ENCODE measurements at regions not wholly inside any gene's neighbourhood (a gene's known extent, or its start where the extent isn't known, plus 50 kb on each side); places are given as distances from the start of the nearest gene placed in this dataset.
A peak's percentile ranks its signal among the peaks of the same experiment; 100 is the strongest.

- Histone ChIP-seq H3K4me1 (ENCODE audit: control insufficient read depth in 1 of 2, insufficient read depth in 2 of 2, low read length in 2 of 2) (peaks cover 2 to 11% of the 10 kb centered on the region in 2 experiments; a peak in 3 of 4 replicates), H3K36me3 (ENCODE audit: control insufficient read depth in 1 of 2, insufficient read depth in 2 of 2, low read length in 2 of 2) (no peaks in the 10 kb centered on the region), H2AFZ (ENCODE audit: low read depth, low read length, poor library complexity, severe bottlenecking) (no peak overlapping the region), H3K27ac (ENCODE audit: low read depth, low read length) (no peak overlapping the region), H3K9me3 (ENCODE audit: control insufficient read depth in 1 of 2, insufficient read depth in 1 of 2, low read depth in 1 of 2, low read length in 2 of 2) (no peaks in the 10 kb centered on the region), H3K9ac (ENCODE audit: low read length) (no peak overlapping the region), H3K79me2 (ENCODE audit: insufficient read depth, low read length) (no peaks in the 10 kb centered on the region), H3K27me3 (ENCODE audit: insufficient read depth, low read length) (no peaks in the 10 kb centered on the region), H3K4me3 (replicated peaks in 1 of 2; ENCODE audit: low read depth in 1 of 2, low read length in 2 of 2) (no peak overlapping the region), H3K9me2 (ENCODE audit: insufficient read depth) (no peaks in the 10 kb centered on the region), H4K20me1 (ENCODE audit: insufficient read depth) (no peaks in the 10 kb centered on the region), H3K4me2 (ENCODE audit: low read length) (peak overlapping the region; percentile 35)
- ATAC-seq, result peak; percentile 66
- ChIA-PET RAD21 (ENCODE audit: low non-redundant PET in 1 of 2, low total read pairs in 2 of 2, uncharacterized antibody in 2 of 2, unreplicated experiment in 2 of 2) (no interaction called here), CTCF (no interaction called here), POLR2A (no interaction called here)
- TF ChIP-seq SIN3A (IDR thresholded peaks at IDR 0.05; ENCODE audit: low read depth) (no peak), CEBPB (IDR thresholded peaks at IDR 0.05; ENCODE audit: low read depth) (no peak), POLR2AphosphoS5 (IDR thresholded peaks at IDR 0.05; ENCODE audit: low read depth, low read length) (no peak), CTCF (IDR thresholded peaks at IDR 0.05 in 2 of 3, conservative IDR thresholded peaks at IDR 0.05 in 1 of 3; ENCODE audit: borderline replicate concordance in 1 of 3, insufficient read depth in 1 of 3, low read depth in 2 of 3, low read length in 2 of 3) (no peak), FOSL1 (IDR thresholded peaks at IDR 0.05; ENCODE audit: low read depth) (peak; percentile 41; the same call in 1 of the 2 replicates), SP1 (IDR thresholded peaks at IDR 0.05; ENCODE audit: low read depth) (0 out of 2 replicates have a peak, but pooled peaks have one; percentile 30), JUND (IDR thresholded peaks at IDR 0.05) (peak; percentile 46), POLR2A (IDR thresholded peaks at IDR 0.05; ENCODE audit: borderline replicate concordance, extremely low read depth, insufficient read depth, insufficient read length) (no peak), TCF7L2 (IDR thresholded peaks at IDR 0.05; ENCODE audit: borderline replicate concordance, extremely low read depth, insufficient read depth, insufficient read length) (peak; percentile 64)
- DNase-seq (ENCODE audit: low read depth, low spot score), result peak; percentile 2
- intact Hi-C loops (cut with micrococcal nuclease), result no loop called here
- BruUV-seq (replicated peaks), result no TSS peak
These were observed 386.8 kb downstream of the FGF10 start for GRCh38 chr5:44002381-44002901.
